ENCODE measurements at regions not wholly inside any gene's neighbourhood (a gene's known extent, or its start where the extent isn't known, plus 50 kb on each side); places are given as distances from the start of the nearest gene placed in this dataset.

DNA sequence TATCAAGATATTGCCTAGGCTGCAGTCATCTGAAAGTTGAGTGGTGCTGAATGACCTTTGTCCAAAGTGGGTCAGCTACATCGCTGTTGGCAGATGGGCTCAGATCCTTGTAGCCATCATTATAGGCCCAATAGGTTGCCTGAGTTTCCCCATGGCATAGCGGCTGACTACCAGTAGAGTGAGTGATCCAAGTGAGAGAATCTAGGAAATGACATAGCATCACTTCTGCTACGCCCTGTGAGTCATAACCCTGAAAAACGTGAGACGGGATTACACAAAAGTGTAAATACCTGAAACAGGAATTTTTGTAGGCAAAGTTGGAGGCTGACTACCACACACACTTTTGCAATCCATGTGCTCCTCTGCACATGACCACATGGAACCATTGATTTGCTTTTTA is 273.3 kb downstream of the RPL10L start:
- TF ChIP-seq, protein P1, sequence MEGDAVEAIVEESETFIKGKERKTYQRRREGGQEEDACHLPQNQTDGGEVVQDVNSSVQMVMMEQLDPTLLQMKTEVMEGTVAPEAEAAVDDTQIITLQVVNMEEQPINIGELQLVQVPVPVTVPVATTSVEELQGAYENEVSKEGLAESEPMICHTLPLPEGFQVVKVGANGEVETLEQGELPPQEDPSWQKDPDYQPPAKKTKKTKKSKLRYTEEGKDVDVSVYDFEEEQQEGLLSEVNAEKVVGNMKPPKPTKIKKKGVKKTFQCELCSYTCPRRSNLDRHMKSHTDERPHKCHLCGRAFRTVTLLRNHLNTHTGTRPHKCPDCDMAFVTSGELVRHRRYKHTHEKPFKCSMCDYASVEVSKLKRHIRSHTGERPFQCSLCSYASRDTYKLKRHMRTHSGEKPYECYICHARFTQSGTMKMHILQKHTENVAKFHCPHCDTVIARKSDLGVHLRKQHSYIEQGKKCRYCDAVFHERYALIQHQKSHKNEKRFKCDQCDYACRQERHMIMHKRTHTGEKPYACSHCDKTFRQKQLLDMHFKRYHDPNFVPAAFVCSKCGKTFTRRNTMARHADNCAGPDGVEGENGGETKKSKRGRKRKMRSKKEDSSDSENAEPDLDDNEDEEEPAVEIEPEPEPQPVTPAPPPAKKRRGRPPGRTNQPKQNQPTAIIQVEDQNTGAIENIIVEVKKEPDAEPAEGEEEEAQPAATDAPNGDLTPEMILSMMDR (IDR thresholded peaks at IDR 0.05; ENCODE audit: borderline replicate concordance, extremely low read depth, low read length, poor library complexity, severe bottlenecking), result no peak
- TF ChIP-seq EZH2 (IDR thresholded peaks at IDR 0.05; ENCODE audit: borderline replicate concordance, low read depth, low read length, severe bottlenecking), result no peak
